SJSA1 (cell line): ENCODE measurements at regions not wholly inside any gene's neighbourhood (a gene's known extent, or its start where the extent isn't known, plus 50 kb on each side); places are given as distances from the start of the nearest gene placed in this dataset.
A peak's percentile ranks its signal among the peaks of the same experiment; 100 is the strongest.

Experiments used
- DNase-seq, 2 experiments: peaks; one replicate each; pipeline ENCODE4 v3.0.0-alpha.2; 2015 to 2020; ENCODE audit warnings: low spot score in 2 of 2, low read depth in 1 of 2
- H3K27ac ChIP-seq: fragments of 250-450 bp; sonication (Bioruptor Pico); 2 replicates; pipeline ENCODE4 v1.5.1; 2020; ENCODE audit warnings: mild to moderate bottlenecking, moderate library complexity
- H3K27me3 ChIP-seq: fragments of 250-450 bp; sonication (Bioruptor Pico); replicated peaks from 2 replicates; pipeline ENCODE4 v1.5.1; 2020; ENCODE audit warnings: mild to moderate bottlenecking, moderate library complexity
- H3K36me3 ChIP-seq: fragments of 250-450 bp; sonication (Bioruptor Pico); 2 replicates; pipeline ENCODE4 v1.5.1; 2020; ENCODE audit warnings: mild to moderate bottlenecking
- H3K4me1 ChIP-seq: fragments of 250-450 bp; sonication (Bioruptor Pico); replicated peaks from 2 replicates; pipeline ENCODE4 v1.6.1; 2021; ENCODE audit warnings: mild to moderate bottlenecking
- H3K4me3 ChIP-seq: fragments of 250-450 bp; sonication (Bioruptor Pico); 2 replicates; pipeline ENCODE4 v1.5.1; 2020; ENCODE audit warnings: mild to moderate bottlenecking
- H3K9me3 ChIP-seq: fragments of 250-450 bp; sonication (Bioruptor Pico); replicated peaks from 2 replicates; pipeline ENCODE4 v1.5.1; 2020; ENCODE audit warnings: mild to moderate bottlenecking

DNA sequence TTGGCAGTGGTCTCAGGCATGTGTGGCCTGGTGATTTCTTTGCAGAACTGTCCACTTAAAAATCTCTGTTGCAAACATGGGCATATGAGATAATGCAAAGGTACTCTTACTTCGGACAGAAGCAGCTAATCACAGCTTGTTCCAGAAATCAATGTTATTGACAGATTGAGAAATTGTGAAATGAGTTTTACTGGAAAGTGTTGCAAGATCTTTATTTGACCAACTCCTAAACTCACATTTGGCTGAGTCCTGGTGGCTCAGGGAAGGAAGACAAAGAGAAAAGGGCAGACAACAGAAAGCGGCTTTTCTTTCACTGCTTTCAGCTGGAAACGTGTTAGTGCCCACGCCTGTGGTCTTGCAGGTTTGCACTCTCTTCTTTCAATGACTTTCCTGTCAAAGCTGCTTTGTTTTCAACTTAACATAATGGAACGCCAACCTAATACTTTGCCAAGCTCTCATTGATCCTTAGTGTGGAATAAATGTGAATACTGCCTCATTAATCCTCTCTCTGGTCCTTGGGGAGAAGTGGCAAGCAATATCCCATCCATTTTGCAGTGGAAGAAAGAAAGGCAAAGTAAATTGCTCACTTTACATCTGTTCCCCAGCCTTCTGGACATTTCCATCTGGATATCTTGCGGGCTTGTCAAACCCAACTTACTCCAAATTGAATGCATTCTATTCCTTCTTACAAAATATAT, 586.4 kb downstream of the LRRC70 start:
- Histone ChIP-seq H3K27me3 (no peaks in the 10 kb centered on the region), H3K4me1 (no peaks in the 10 kb centered on the region), H3K27ac (no peak overlapping the region), H3K4me3 (no peak overlapping the region), H3K36me3 (no peaks in the 10 kb centered on the region), H3K9me3 (no peaks in the 10 kb centered on the region)
- no peak for DNase-seq

DNA sequence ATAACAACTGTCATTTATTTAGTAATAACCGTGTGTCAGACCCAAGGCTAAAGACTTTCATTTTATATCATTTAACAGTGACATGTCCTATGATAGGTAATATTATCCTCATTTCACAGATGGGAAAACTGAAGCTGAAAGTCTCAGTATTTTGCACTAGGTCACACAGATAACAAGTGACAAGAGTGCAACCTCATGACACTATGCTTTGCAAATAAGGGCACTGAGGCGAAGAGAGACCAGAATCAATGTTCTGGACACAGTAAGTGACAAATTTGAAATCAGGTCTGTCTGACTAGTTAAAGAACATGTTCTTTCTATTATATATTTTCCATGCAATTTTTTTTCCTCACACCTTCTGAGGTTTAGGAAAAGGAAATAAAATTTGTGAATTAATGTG, 585.7 kb downstream of the LRRC70 start:
- no peaks in the 10 kb centered on the region for H3K4me1 ChIP-seq
- H3K27me3 ChIP-seq: no peaks in the 10 kb centered on the region
- DNase-seq: no peak
- H3K9me3 ChIP-seq: no peaks in the 10 kb centered on the region
- H3K36me3 ChIP-seq: no peaks in the 10 kb centered on the region
- H3K4me3 ChIP-seq: no peak overlapping the region
- H3K27ac ChIP-seq: no peak overlapping the region

DNA sequence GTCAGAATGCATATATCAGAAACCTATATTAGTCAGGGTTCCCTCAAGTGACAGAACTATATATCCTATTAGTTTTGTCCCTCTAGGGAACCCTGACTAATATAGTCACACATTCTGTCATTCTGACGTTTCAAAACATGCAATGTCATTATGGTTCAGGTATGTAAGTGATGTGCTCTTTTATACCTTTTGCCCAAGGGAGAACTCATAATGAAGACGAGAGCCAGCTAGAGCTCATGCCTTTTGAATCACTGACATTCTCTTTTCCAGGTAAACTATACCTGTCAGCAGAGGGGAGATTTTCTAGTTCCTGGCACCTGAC, 576.7 kb downstream of the LRRC70 start:
- H3K9me3 ChIP-seq: no peaks in the 10 kb centered on the region
- no peaks in the 10 kb centered on the region for H3K27me3 ChIP-seq
- no peak overlapping the region for H3K4me3 ChIP-seq
- H3K4me1 ChIP-seq: no peaks in the 10 kb centered on the region
- no peaks in the 10 kb centered on the region for H3K36me3 ChIP-seq
- DNase-seq: no peak
- H3K27ac ChIP-seq: no peak overlapping the region

DNA sequence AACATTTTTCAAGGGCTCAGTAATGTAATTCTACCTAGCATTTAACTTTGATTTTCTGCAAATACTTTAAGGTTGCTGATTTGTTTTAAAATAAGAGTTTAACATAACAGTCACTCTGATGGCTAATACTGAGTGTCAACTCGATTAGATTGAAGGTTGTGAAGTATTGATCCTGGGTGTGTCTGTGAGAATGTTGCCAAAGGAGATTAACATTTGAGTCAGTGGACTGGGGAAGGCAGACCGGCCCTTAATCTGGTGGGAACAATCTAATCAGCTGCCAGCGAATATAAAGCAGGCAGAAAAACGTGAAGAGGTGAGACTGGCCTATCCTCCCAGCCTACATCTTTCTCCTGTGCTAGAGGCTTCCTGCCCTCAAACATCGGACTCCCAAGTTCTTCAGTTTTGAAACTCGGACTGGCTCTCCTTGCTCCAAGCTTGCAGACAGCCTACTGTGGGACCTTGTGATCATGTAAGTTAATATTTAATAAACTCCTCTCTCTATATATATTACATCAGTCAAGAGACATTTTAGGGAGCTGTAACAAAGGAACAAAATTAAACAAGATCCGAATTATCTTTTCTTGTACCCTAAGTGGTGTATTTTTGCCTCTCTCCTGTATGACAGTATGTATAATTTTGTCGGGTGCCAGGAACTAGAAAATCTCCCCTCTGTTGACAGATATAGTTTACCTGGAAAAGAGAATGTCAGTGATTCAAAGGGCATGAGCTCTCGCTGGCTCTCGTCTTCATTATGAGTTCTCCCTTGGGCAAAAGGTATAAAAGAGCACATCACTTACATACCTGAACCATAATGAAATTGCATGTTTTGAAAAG, 576.1 kb downstream of the LRRC70 start:
- Histone ChIP-seq H3K9me3 (no peaks in the 10 kb centered on the region), H3K4me1 (no peaks in the 10 kb centered on the region), H3K36me3 (no peaks in the 10 kb centered on the region)

DNA sequence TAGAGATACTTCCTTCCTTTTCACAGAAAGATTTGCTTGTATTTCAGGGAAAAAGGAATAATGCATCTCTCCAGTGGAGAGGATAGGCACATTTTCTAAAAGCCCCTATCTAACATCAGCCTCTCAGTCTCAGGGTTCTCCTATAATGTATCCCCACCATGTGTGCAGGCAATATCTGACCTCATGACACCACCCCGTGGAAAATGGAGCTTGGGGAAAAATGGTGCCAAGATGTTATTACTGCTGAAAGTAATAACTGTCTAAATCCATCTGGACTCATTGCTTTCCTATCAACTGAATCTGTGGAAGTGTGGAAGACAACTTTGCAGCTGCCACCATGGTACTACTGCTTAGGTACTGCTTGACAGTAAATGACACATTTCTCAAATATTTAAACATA, 574.3 kb downstream of the LRRC70 start:
- no peak overlapping the region for H3K4me3 ChIP-seq
- DNase-seq: no peak

More for the DNA sequence above, 576.1 kb downstream of the LRRC70 start:
- Histone ChIP-seq H3K27me3 (no peaks in the 10 kb centered on the region), H3K4me3 (no peak overlapping the region), H3K27ac (no peak overlapping the region)
- DNase-seq: no peak

DNA sequence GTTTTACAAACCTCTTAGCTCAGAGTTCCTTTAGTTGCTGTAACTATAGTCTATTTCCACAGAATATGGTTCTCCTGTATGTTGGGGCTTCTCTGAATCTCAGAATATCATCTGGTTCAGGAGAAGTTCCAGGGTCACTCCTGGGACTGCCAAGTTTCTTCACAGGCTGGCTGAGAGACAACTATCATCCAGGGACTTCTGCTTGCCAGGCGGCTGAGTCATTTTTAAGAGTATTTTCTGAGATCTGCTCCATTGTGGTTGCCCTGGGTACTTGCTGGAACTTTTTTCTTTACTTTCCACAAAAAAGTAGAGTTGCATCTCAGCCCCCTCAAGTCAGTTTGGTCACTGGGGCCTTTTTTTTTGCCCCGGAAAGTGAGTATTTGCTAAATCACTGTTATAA, 566.5 kb downstream of the LRRC70 start:
- H3K27me3 ChIP-seq: no peaks in the 10 kb centered on the region
- H3K4me3 ChIP-seq: no peak overlapping the region
- H3K9me3 ChIP-seq: no peaks in the 10 kb centered on the region
- no peak overlapping the region for H3K27ac ChIP-seq
- H3K36me3 ChIP-seq: no peaks in the 10 kb centered on the region
- H3K4me1 ChIP-seq: no peaks in the 10 kb centered on the region
- no peak for DNase-seq

More for the DNA sequence above, 574.3 kb downstream of the LRRC70 start:
- Histone ChIP-seq H3K36me3 (no peaks in the 10 kb centered on the region), H3K27ac (no peak overlapping the region), H3K4me1 (no peaks in the 10 kb centered on the region), H3K27me3 (no peaks in the 10 kb centered on the region), H3K9me3 (no peaks in the 10 kb centered on the region)

DNA sequence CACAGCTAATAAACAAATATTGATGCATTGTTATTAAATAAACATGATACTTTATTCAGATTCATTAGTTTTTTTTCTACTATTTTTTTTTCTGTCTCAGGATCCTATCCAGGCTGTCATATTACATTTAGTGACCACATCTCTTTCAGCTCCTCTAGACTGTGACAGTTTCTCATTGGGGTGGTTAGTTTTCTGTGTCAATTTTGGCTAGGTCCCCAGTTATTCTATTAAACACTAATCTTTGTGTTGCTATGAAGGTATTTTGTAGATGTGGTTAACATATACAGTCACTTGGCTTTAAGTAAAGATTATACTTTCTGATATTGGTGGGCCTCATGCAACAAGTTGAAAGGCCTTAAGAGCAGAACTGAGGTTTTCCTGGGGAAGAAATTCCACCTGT, 563.0 kb downstream of the LRRC70 start:
- H3K4me3 ChIP-seq: no peak overlapping the region
- no peaks in the 10 kb centered on the region for H3K36me3 ChIP-seq
- DNase-seq: no peak
- H3K4me1 ChIP-seq: no peaks in the 10 kb centered on the region
- no peaks in the 10 kb centered on the region for H3K9me3 ChIP-seq
- H3K27ac ChIP-seq: no peak overlapping the region
- no peaks in the 10 kb centered on the region for H3K27me3 ChIP-seq

DNA sequence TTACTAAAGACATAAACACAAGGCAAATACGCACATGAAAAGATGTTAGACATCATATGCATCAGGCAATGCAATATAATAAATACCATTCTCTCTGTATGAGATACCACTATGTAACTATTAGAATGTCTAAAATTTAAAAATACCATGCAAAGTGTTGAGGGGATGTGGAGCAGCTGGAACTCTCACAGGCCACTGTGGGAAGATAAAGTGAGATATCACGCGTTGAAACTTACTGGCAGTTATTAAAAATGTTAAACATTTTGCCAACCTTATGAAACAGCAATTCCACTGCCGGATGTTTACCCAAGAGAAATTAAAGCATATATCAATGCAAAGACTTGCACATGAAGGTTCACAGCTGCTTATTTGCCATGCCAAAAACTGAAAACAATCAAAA, 556.7 kb downstream of the LRRC70 start:
- Histone ChIP-seq H3K27me3 (no peaks in the 10 kb centered on the region), H3K4me3 (no peak overlapping the region), H3K27ac (no peak overlapping the region), H3K9me3 (no peaks in the 10 kb centered on the region), H3K36me3 (no peaks in the 10 kb centered on the region), H3K4me1 (no peaks in the 10 kb centered on the region)
- DNase-seq: no peak

DNA sequence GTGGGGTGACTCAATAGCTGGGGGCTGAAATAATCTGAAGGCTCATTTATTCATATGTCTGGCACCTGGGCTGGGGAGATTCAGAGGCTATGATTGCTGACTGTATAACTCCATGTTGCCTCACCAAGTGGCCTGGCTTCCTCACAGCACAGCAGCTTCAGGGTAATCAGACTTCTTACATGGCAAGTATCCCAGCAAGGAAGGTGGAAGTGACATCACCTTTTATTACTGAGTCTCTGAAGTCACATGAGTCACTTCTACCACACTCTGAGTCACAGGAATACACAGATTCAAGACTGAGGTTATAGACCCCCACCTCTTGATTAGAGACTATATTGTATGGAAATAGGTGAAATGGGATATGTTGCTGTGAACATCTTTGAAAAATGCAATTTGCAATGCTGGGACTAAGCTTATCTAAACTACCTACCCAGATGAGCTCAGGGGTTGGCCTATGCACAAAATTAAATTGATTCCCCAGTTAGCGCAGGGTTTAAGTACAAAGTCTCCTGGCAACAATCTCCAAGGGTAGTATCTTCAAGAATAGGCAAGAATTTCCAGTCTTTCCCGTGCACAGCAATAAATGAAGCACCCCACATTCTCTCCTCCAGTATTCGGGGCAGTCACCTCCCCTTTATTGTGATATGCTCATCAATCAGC, 553.1 kb downstream of the LRRC70 start:
- Histone ChIP-seq H3K27ac (no peak overlapping the region), H3K9me3 (no peaks in the 10 kb centered on the region), H3K36me3 (no peaks in the 10 kb centered on the region), H3K4me3 (no peak overlapping the region), H3K27me3 (no peaks in the 10 kb centered on the region), H3K4me1 (peaks cover 14% of the 10 kb centered on the region)
- no peak for DNase-seq

DNA sequence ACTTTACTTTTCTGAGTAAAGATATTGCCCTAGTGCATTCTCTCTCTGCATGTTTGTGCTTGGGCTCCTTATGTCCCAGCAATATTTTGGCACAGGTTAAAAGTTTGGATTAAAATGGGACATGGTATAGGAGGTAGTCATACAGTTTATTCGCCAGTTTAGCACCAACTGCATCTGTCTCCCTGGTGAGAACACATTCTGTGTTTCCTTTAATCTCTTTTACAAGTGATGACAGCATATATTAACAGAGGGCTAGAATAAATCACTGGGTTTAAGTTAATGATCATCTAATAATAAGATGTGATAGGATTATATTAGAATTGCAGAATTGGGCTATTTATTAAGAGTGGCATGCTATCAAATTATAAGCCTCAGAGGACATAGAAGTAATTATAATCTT, 550.1 kb downstream of the LRRC70 start:
- H3K27ac ChIP-seq: no peak overlapping the region
- no peaks in the 10 kb centered on the region for H3K27me3 ChIP-seq
- no peaks in the 10 kb centered on the region for H3K9me3 ChIP-seq

DNA sequence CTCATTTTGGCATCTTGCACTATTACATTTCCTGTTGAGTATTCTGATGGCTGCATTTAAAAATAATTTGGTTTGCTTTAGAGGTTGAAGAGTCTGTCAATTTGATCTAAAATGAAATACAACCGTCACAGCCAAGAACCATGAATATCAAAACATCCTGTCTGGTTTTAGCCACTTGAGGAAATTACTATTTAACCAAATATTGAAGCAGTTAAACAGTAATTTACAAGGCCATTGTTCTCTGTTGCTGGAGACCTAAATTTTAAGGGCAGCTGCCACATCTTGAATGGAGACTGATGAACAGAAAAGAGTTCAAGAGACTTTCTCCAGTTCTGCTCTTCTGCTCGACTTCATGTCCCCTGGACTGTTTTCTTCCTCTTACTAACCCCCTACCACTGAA, 549.4 kb downstream of the LRRC70 start:
- Histone ChIP-seq H3K27me3 (no peaks in the 10 kb centered on the region), H3K4me3 (no peak overlapping the region), H3K9me3 (no peaks in the 10 kb centered on the region), H3K4me1 (peaks cover 16% of the 10 kb centered on the region), H3K36me3 (no peaks in the 10 kb centered on the region), H3K27ac (peak overlapping the region; percentile 61; the same call in 1 of the 2 replicates)
- DNase-seq: no peak

More for the DNA sequence above, 550.1 kb downstream of the LRRC70 start:
- peaks cover 16% of the 10 kb centered on the region for H3K4me1 ChIP-seq
- no peaks in the 10 kb centered on the region for H3K36me3 ChIP-seq
- no peak overlapping the region for H3K4me3 ChIP-seq
- no peak for DNase-seq

DNA sequence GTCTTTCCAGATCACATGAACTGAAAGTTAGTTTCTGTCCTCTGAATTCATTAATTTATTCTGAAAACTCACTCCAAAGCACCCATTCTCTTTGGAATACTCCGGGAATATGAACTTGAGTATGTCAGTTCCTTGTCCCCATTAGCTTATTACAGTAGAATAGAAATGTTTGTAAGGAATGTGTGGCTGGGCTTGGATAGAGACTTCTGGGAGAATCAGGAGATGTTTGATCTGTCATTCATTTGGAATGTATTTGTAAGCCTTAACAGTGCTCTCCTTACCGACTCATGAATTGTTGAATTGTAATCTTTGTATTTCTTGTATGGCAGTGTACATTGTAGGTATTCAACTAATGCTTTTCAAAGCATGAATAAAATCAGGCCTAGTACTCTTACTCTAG, 548.4 kb downstream of the LRRC70 start:
- H3K36me3 ChIP-seq: no peaks in the 10 kb centered on the region
- peak in 1 of 2 experiments; percentile 34 for DNase-seq
- no peaks in the 10 kb centered on the region for H3K27me3 ChIP-seq
- H3K9me3 ChIP-seq: no peaks in the 10 kb centered on the region
- H3K4me1 ChIP-seq: peaks cover 16% of the 10 kb centered on the region
- H3K4me3 ChIP-seq: no peak overlapping the region
- peak overlapping the region; percentile 61 for H3K27ac ChIP-seq

DNA sequence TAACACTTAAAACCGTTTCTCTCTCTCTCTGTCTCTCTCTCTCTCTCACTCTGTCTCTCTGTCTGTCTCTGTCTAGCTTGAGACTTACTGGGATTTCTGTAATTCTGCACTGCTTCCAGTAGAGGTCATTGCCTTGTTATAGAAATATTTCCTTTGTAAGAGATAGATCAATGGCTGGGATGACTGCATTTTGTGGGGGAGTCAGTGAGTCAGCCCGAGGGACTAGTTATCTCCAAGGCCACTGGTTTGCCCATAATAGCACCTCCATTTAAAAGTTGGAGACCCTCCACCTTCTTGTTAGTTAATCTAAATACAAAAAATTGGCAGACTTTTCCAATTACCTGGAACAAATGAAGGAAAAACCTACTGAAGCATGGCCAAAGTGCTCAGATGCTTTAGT, 547.2 kb downstream of the LRRC70 start:
- Histone ChIP-seq H3K27me3 (no peaks in the 10 kb centered on the region), H3K4me1 (peaks cover 16% of the 10 kb centered on the region), H3K9me3 (no peaks in the 10 kb centered on the region), H3K36me3 (no peaks in the 10 kb centered on the region), H3K27ac (no peak overlapping the region), H3K4me3 (no peak overlapping the region)
- DNase-seq: peak in 1 of 2 experiments; percentile 11

DNA sequence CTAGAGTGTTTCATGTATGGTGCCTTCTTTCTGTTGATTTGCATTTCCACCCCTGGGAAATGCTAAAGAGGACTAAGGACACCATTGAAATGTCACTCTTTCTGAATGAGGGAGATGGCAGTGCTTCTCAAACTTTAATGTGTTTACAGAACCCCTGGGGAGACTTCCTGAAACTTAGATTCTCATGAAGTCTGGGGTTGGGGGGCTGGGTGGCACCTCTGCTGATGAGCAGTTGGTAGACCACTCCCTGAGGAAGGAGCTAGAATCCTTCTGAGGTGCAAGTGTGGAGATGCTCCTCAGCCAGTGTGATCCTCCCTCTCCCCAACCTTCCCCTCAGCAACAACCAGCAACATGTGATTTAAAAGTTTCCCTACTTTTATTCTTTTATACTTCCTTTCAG, 546.8 kb downstream of the LRRC70 start:
- DNase-seq: no peak
- no peak overlapping the region for H3K27ac ChIP-seq
- peaks cover 16% of the 10 kb centered on the region for H3K4me1 ChIP-seq
- no peaks in the 10 kb centered on the region for H3K36me3 ChIP-seq
- no peaks in the 10 kb centered on the region for H3K9me3 ChIP-seq
- no peak overlapping the region for H3K4me3 ChIP-seq
- H3K27me3 ChIP-seq: no peaks in the 10 kb centered on the region
